A673 (cell line): ENCODE measurements at regions not wholly inside any gene's neighbourhood (a gene's known extent, or its start where the extent isn't known, plus 50 kb on each side); places are given as distances from the start of the nearest gene placed in this dataset.

ENCODE experiments used
- BruUV-seq: library from RNA; stranded (reverse); fragments of 400-500 nt; replicated peaks from 2 replicates; lab custom pipeline; 2021; lab: Mats Ljungman, UMichigan
- CTCF ChIA-PET: fragments of 300-600 bp; sonication (Branson Sonifier 250); formaldehyde crosslinking; loops from one replicate; lab custom pipeline; 2022; ENCODE audit warnings: antibody characterized with exemption; lab: Charles Lee
- POLR2A ChIA-PET: fragments of 300-600 bp; sonication (Branson Sonifier 250); formaldehyde crosslinking; loops from one replicate; lab custom pipeline; 2022; ENCODE audit warnings: antibody characterized with exemption; ENCODE audit not compliant: low non-redundant PET; lab: Charles Lee
- DNase-seq: peaks from one replicate; pipeline ENCODE4 v3.0.0-alpha.2; 2015; ENCODE audit warnings: low spot score
- H3K27ac ChIP-seq: fragments of 200-600 bp; sonication (generic); 2 replicates; pipeline ENCODE4 v1.5.1; 2016; ENCODE audit warnings: mixed run types, low read depth, mild to moderate bottlenecking, mixed read lengths, antibody characterized with exemption, low read length; ENCODE audit not compliant: poor library complexity, severe bottlenecking
- H3K27me3 ChIP-seq: fragments of 200-600 bp; sonication (generic); replicated peaks from 2 replicates; pipeline ENCODE4 v1.6.1; 2017; ENCODE audit warnings: mixed run types, low read depth, mild to moderate bottlenecking, mixed read lengths, antibody characterized with exemption, low read length; ENCODE audit not compliant: insufficient read depth, poor library complexity
- H3K36me3 ChIP-seq: fragments of 200-600 bp; sonication (generic); 2 replicates; pipeline ENCODE4 v1.6.1; 2016; ENCODE audit warnings: mixed run types, mild to moderate bottlenecking, mixed read lengths, antibody characterized with exemption, low read length; ENCODE audit not compliant: insufficient read depth, poor library complexity, severe bottlenecking
- H3K4me1 ChIP-seq: fragments of 200-600 bp; sonication (generic); 2 replicates; pipeline ENCODE4 v1.6.1; 2017; ENCODE audit warnings: mixed run types, mild to moderate bottlenecking, mixed read lengths, antibody characterized with exemption, low read length; ENCODE audit not compliant: insufficient read depth, poor library complexity, severe bottlenecking
- H3K4me3 ChIP-seq: fragments of 200-600 bp; sonication (generic); 2 replicates; pipeline ENCODE4 v1.5.1; 2016; ENCODE audit warnings: low read depth, mixed run types, mild to moderate bottlenecking, mixed read lengths, low read length; ENCODE audit not compliant: poor library complexity, severe bottlenecking
- H3K9me3 ChIP-seq: fragments of 200-600 bp; sonication (generic); 2 replicates; pipeline ENCODE4 v1.6.1; 2016; ENCODE audit warnings: mixed run types, low read depth, mild to moderate bottlenecking, mixed read lengths, antibody characterized with exemption, low read length; ENCODE audit not compliant: poor library complexity, severe bottlenecking
- CTCF ChIP-seq: fragments of 300-800, 200-600 bp; sonication (generic); conservative IDR thresholded peaks from 2 replicates; pipeline ENCODE4 v1.5.1; 2017; ENCODE audit warnings: low read depth, mild to moderate bottlenecking, antibody characterized with exemption, low read length, moderate library complexity, mixed read lengths
- EZH2 ChIP-seq: fragments of 200-600 bp; sonication (generic); IDR thresholded peaks from 2 replicates; pipeline ENCODE4 v1.6.1; 2017; ENCODE audit warnings: borderline replicate concordance, low read depth, mild to moderate bottlenecking, mixed read lengths, antibody characterized with exemption, low read length; ENCODE audit not compliant: poor library complexity, severe bottlenecking
- intact Hi-C: fragments of 100-400 bp; cut with micrococcal nuclease; formaldehyde crosslinking; loops from one replicate; pipeline ENCODE4 v1.10.0; 2022; ENCODE audit not compliant: unreplicated experiment

GRCh38 chr10:83605783-83606630 lies 533.3 kb upstream of the GHITM start:
- no peaks in the 10 kb centered on the region for H3K4me1 ChIP-seq
- H3K27me3 ChIP-seq, result no peaks in the 10 kb centered on the region
- H3K27ac ChIP-seq, result no peak overlapping the region
- ChIA-PET POLR2A (no interaction called here), CTCF (no interaction called here)
- TF ChIP-seq CTCF, result no peak
- TF ChIP-seq EZH2, result no peak
- H3K9me3 ChIP-seq, result peaks cover 11% of the 10 kb centered on the region
- DNase-seq, result no peak
- no peak overlapping the region for H3K4me3 ChIP-seq
- no peaks in the 10 kb centered on the region for H3K36me3 ChIP-seq
- intact Hi-C loops, result no loop called here
- BruUV-seq, result no TSS peak

- H3K36me3 ChIP-seq, result no peaks in the 10 kb centered on the region
- peaks cover 6% of the 10 kb centered on the region for H3K9me3 ChIP-seq
- no peak for TF ChIP-seq EZH2
- TF ChIP-seq CTCF, result no peak
- POLR2A ChIA-PET, result no interaction called here
- DNase-seq, result no peak
- H3K27ac ChIP-seq, result no peak overlapping the region
- no TSS peak for BruUV-seq
- no peaks in the 10 kb centered on the region for H3K4me1 ChIP-seq
- no peak overlapping the region for H3K4me3 ChIP-seq
- CTCF ChIA-PET, result no interaction called here
- H3K27me3 ChIP-seq, result no peaks in the 10 kb centered on the region
- intact Hi-C loops, result no loop called here
These were observed 531.2 kb upstream of the GHITM start for GRCh38 chr10:83607959-83608745.

GRCh38 chr10:83612050-83612449 lies 527.3 kb upstream of the GHITM start:
- Histone ChIP-seq H3K9me3 (peaks cover 10% of the 10 kb centered on the region), H3K4me3 (no peak overlapping the region), H3K27me3 (no peaks in the 10 kb centered on the region), H3K4me1 (no peaks in the 10 kb centered on the region), H3K27ac (no peak overlapping the region), H3K36me3 (no peaks in the 10 kb centered on the region)
- intact Hi-C loops, result no loop called here
- ChIA-PET POLR2A (no interaction called here), CTCF (interaction anchor here (0.7 kb wide), 1 partner anchor 877 kb away, joined by 4 read pairs; no protein-coding TSS in a partner anchor)
- DNase-seq, result no peak
- TF ChIP-seq EZH2, result no peak
- no TSS peak for BruUV-seq
